GM19238 (cell line): ENCODE measurements at regions not wholly inside any gene's neighbourhood (a gene's known extent, or its start where the extent isn't known, plus 50 kb on each side); places are given as distances from the start of the nearest gene placed in this dataset.
"Not testable (repeated sequence)": the region's sequence is repeated elsewhere in the genome, so short reads cannot be mapped to it uniquely, and the experiment has no call there.

Experiments
- DNase-seq: peaks from one replicate; pipeline ENCODE4 v3.0.0; 2011; ENCODE audit warnings: low spot score; ENCODE audit not compliant: insufficient read length

- DNase-seq = not testable (repeated sequence)
Measured at GRCh38 chr2:89795530-89795929, 1104.1 kb downstream of the RPIA start.

GRCh38 chr2:89797320-89798038 lies 1106.0 kb downstream of the RPIA start:
- no peak for DNase-seq

GRCh38 chr2:89801207-89801606 lies 1109.7 kb downstream of the RPIA start:
- not testable (repeated sequence) for DNase-seq

GRCh38 chr2:89806363-89806762 lies 1114.9 kb downstream of the RPIA start:
- not testable (repeated sequence) for DNase-seq

- DNase-seq = no peak
Measured at GRCh38 chr2:89811295-89811694, 1119.8 kb downstream of the RPIA start.

- not testable (repeated sequence) for DNase-seq
Measured at GRCh38 chr2:89811910-89812309, 1120.4 kb downstream of the RPIA start.

- not testable (repeated sequence) for DNase-seq
Measured at GRCh38 chr2:89814359-89814758, 1122.9 kb downstream of the RPIA start.

- no peak for DNase-seq
Measured at GRCh38 chr2:89818873-89819272, 1127.4 kb downstream of the RPIA start.

- DNase-seq = no peak
Measured at GRCh38 chr2:89819809-89820208, 1128.3 kb downstream of the RPIA start.

GRCh38 chr2:89820248-89820647 lies 1128.8 kb downstream of the RPIA start:
- DNase-seq = no peak

GRCh38 chr2:89821455-89821945 lies 1130.0 kb downstream of the RPIA start:
- no peak for DNase-seq

GRCh38 chr2:89822342-89822741 lies 1130.9 kb downstream of the RPIA start:
- DNase-seq = not testable (repeated sequence)

GRCh38 chr2:89823556-89823955 lies 1132.1 kb downstream of the RPIA start:
- no peak for DNase-seq

- no peak for DNase-seq
Measured at GRCh38 chr2:89825034-89825433, 1133.6 kb downstream of the RPIA start.

GRCh38 chr2:89826741-89827140 lies 1135.3 kb downstream of the RPIA start:
- not testable (repeated sequence) for DNase-seq

GRCh38 chr2:89827829-89828228 lies 1136.4 kb downstream of the RPIA start:
- DNase-seq = not testable (repeated sequence)

- DNase-seq = not testable (repeated sequence)
Measured at GRCh38 chr2:89828416-89828815, 1136.9 kb downstream of the RPIA start.

- not testable (repeated sequence) for DNase-seq
Measured at GRCh38 chr2:89828961-89829631, 1137.6 kb downstream of the RPIA start.

- DNase-seq = no peak
Measured at GRCh38 chr2:89829828-89830227, 1138.4 kb downstream of the RPIA start.

GRCh38 chr2:89830341-89831218 lies 1139.1 kb downstream of the RPIA start:
- DNase-seq = not testable (repeated sequence)

GRCh38 chr2:89831641-89832498 lies 1140.4 kb downstream of the RPIA start:
- DNase-seq = no peak
